Endothelial cell (in vitro differentiated cells): ENCODE measurements at regions not wholly inside any gene's neighbourhood (a gene's known extent, or its start where the extent isn't known, plus 50 kb on each side); places are given as distances from the start of the nearest gene placed in this dataset. TPM values are rescaled to one million over a fixed set of nuclear protein-coding genes. Genes with fewer than 3 reads are reported as not detected.
"Not testable (repeated sequence)": the region's sequence is repeated elsewhere in the genome, so short reads cannot be mapped to it uniquely, and the experiment has no call there.

ENCODE experiments used
- DNase-seq: peaks from one replicate; pipeline ENCODE4 v3.0.0; 2021; ENCODE audit warnings: low spot score
- H3K27ac Mint-ChIP-seq: one replicate; pipeline ENCODE4 v1.8.0; 2021; ENCODE audit warnings: mixed read lengths, inconsistent platforms; ENCODE audit not compliant: unreplicated experiment
- H3K27me3 Mint-ChIP-seq: one replicate; pipeline ENCODE4 v1.8.0; 2021; ENCODE audit warnings: mild to moderate bottlenecking, moderate library complexity, mixed read lengths, inconsistent platforms; ENCODE audit not compliant: unreplicated experiment
- H3K36me3 Mint-ChIP-seq: one replicate; pipeline ENCODE4 v1.8.0; 2021; ENCODE audit warnings: mild to moderate bottlenecking, low read depth, mixed read lengths, inconsistent platforms; ENCODE audit not compliant: unreplicated experiment
- H3K4me1 Mint-ChIP-seq: one replicate; pipeline ENCODE4 v1.8.0; 2021; ENCODE audit warnings: mild to moderate bottlenecking, mixed read lengths, inconsistent platforms; ENCODE audit not compliant: unreplicated experiment
- H3K4me3 Mint-ChIP-seq: one replicate; pipeline ENCODE4 v1.8.0; 2021; ENCODE audit warnings: mild to moderate bottlenecking, mixed read lengths, inconsistent platforms; ENCODE audit not compliant: unreplicated experiment
- H3K9me3 Mint-ChIP-seq: one replicate; pipeline ENCODE4 v1.8.0; 2021; ENCODE audit warnings: mixed read lengths, inconsistent platforms; ENCODE audit not compliant: unreplicated experiment
- CTCF ChIP-seq: fragments of 200-600 bp; sonication (generic); IDR thresholded peaks from one replicate; pipeline ENCODE4 v1.5.0; 2021; ENCODE audit warnings: antibody characterized with exemption; ENCODE audit not compliant: unreplicated experiment
- microRNA-seq: library from miRNA; unstranded; fragments of <30 nt; microRNA quantifications from one replicate; pipeline ENCODE4, GENCODE V29; 2020; ENCODE audit not compliant: unreplicated experiment

DNA sequence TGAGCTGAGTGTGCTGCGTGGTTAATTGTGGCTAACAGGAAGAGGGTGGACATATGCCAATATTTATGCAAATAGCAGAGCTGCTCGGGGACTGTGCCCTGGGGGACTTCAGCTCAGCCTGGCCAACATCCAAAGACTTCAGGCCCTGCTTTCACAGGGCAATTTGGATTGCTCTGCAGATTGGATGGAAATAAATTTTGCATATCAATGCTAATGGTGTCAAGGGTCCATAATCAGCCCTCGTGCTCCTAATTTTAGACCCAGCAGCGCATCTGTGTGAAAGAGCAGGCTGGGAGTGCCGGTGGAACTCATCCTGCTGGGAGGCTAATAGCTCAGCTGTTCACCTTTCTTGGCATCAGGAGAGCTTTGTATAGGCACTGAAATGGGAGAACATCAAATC is 270.1 kb downstream of the TCERG1L start:
- no peak for DNase-seq
- Mint-ChIP-seq H3K9me3 (peaks cover 32% of the 10 kb centered on the region), H3K36me3 (peaks cover 12% of the 10 kb centered on the region)

DNA sequence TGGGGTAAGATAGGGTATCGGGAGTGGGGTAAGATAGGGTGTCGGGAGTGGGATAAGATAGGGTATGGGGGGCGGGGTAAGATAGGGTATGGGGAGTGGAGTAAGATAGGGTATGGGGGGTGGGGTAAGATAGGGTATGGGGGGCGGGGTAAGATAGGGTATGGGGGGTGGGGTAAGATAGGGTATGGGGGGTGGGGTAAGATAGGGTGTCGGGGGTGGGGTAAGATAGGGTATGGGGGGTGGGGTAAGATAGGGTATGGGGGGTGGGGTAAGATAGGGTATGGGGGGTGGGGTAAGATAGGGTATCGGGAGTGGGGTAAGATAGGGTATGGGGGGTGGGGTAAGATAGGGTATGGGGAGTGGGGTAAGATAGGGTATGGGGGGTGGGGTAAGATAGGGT is 269.5 kb downstream of the TCERG1L start:
- H3K36me3 Mint-ChIP-seq, result peaks cover 12% of the 10 kb centered on the region
- H3K27ac Mint-ChIP-seq, H3K27me3 Mint-ChIP-seq, H3K4me3 Mint-ChIP-seq, H3K4me1 Mint-ChIP-seq, DNase-seq: not testable (repeated sequence)
- peaks cover 28% of the 10 kb centered on the region for H3K9me3 Mint-ChIP-seq

More for the DNA sequence above, 270.1 kb downstream of the TCERG1L start:
- Mint-ChIP-seq H3K27ac (no peak overlapping the region), H3K4me3 (no peak overlapping the region), H3K27me3 (peaks cover 4% of the 10 kb centered on the region), H3K4me1 (no peaks in the 10 kb centered on the region)
- TF ChIP-seq CTCF, result no peak

Small RNA genes in the stretch of these regions (microRNA-seq; reads per million reads assigned to microRNA genes)
- not detected for gene MIR378C
